KBM-7 (cell line): ENCODE measurements at regions not wholly inside any gene's neighbourhood (a gene's known extent, or its start where the extent isn't known, plus 50 kb on each side); places are given as distances from the start of the nearest gene placed in this dataset.
"Not testable (repeated sequence)": the region's sequence is repeated elsewhere in the genome, so short reads cannot be mapped to it uniquely, and the experiment has no call there.

Experiments
- DNase-seq: peaks from one replicate; pipeline ENCODE4 v3.0.0-alpha.2; 2015
- in situ Hi-C: fragments of 300-500 bp; cut with MboI; formaldehyde crosslinking; loops from 2 replicates; pipeline ENCODE4 v1.14.3; 2020; ENCODE audit warnings: low sequenced_read_pairs, low pct_unique_long_range_greater_than_20kb, mixed read lengths

DNA sequence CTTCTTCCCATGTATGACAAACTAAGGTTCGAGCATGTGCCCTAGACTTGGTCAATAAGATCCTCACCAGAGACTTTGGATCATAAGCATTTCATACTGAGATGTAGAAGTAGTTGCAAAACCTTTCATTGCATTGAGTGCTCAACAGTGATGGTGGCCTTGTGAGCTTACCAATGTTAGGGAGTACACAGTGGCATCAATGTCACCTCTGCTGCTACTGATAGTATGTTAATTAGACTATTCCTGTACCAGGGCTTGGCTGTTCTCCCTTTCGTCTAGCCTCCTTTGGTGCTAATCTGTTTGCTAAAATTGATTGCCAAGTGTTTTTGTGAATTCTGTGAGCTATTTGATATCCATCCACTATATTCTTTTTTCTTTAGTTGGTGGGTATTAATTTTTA, 264.5 kb upstream of the SEMA3C start:
- DNase-seq = no peak
- in situ Hi-C loops = no loop called here

DNA sequence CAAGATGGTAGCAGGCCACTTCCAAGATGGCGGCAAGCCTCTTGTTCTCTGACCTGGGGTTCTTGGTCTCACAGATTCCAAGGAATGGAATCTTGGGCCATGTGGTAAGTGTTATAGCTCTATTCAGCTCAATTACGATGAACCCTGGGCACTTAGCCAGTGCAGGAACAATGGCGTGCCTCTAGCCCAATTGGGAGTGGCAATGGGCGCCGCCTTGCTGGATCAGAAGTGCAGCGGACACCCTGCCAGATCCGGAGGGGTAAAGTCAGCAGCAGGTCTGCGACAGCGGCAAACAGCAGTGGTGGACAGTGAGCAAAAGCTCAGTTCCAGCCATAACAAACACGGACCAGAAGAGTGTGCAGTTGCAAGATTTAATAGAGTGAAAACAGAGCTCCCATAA, 263.2 kb upstream of the SEMA3C start:
- DNase-seq, in situ Hi-C loops: not testable (repeated sequence)

DNA sequence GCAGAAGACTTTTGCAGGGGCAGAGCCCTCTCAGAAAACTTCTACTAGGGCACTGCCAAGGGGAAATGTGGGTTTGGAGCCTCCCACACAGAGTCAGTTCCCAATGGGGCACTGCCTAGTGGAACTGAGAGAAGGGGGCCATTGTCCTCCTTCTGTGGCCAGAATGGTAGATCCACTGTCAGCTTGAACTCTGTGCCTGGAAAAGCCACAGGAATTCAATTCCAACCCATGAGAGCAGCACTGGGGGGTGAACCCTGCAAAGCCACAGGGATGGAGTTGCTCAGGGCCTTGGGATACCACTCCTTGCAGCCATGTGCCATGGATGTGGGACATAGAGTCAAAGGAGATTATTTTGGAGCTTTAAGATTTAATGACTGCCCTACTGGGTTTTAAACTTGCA, 262.2 kb upstream of the SEMA3C start:
- in situ Hi-C loops = no loop called here
- no peak for DNase-seq

DNA sequence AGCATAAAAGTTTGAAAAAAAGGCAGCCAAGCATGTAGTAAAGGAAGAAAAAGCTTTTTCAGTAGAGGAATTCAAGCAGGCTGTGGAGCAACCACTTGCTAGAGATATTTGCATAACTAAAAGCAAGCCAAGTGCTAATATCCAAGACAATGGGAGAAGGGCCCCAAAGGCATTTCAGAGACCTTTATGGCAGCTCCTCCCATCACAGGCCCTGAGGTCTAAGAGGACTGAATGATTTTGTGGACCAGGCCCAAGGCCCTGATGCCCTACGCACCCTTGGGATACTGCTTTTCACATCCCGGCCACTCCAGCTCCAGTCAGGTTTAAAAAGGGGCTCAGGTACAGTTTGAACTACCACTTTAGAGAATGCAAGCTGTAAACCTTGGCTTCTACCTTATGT, 261.7 kb upstream of the SEMA3C start:
- in situ Hi-C loops = no loop called here

DNA sequence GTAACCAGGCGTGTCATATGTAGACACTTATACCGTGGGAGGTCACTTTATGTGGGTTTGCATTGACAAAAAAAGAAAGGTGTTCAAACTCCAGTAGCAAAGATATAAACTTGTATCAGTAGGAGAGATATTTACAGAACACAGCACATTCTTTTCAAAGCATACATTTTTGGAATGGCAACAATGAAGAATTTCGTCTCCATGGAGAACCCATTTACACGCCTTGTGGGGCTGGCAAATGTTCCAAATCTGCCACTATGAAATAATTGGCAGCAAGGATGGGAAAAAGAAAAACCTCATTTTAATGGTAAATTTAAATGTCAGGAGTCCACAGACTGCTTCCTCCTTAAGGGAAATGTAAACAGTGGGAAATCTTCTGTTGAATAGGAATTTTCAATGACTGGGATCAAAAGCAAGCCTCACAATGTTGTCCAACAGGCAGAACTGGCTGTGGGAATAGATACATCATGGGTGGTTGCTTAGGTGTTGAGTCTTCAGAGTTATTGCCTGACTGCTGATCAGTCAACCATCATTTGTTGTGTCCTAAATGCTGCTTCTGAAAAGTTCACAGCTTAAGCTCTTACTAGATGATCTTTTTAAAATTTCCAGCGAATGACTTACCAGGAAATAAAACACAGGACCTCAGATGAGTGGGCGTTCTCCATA, 256.6 kb upstream of the SEMA3C start:
- in situ Hi-C loops = no loop called here
- DNase-seq = no peak

More for the DNA sequence above, 261.7 kb upstream of the SEMA3C start:
- DNase-seq = no peak

DNA sequence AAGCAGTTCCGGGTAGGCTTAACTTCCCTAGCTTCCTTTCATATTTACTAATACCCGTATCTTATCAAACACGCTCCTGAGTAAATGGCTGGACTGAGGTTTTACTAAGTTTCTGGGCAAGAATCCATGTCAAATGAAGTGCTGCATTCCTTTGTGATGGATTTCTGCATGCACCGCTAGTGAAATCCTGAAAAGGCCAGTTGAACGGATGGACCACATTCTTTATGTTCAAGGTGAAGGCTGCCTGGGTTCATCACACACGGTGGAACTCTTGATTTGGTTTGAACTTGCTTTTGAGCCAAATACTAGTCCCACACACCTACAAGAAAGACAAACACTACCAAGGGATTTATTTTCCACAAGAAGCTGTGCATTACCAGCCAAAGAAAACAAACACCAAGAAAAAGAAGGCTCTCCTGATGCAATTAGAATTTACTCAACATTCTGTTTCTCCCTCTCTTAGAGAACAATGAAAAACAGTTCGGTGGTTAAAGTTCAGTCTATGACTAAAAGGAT, 255.0 kb upstream of the SEMA3C start:
- DNase-seq = no peak
- in situ Hi-C loops = no loop called here

DNA sequence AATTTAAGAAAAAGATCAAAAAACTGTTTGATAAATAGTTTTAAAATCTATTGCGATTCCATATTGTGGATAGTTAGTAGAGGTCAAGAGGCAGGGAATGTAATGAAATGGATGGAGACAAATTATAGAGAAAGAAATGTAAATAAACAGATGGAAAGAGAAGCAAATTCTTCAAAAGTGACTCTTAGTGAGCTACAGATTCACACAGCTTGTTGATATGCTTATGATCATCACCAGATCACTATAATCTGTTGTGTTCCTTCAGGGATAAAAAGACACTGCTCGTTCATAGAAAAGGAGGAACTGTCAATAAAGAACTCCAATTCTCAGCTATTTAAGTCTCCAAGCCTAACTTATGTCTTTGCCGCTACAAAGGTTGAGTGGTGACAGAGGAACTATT, 251.4 kb upstream of the SEMA3C start:
- in situ Hi-C loops = no loop called here
- no peak for DNase-seq

DNA sequence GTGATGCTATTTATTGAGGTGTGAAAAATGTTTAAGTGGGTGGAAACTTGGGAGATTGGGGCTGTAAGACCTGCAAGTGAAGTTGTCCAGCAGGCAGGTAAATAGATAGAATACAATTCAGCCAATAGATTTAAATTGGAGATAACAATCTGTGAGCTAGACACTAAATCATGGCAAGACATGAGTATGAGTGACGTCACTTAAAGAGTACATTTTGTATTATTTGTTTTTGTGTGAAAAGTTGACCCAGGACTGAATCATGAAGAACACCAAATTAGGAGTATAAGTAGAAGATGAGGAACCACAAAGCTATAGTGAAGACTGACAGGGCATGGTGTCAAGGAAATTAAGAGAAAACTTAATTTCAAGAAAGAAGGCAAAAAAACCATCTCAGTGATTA, 249.1 kb upstream of the SEMA3C start:
- in situ Hi-C loops = no loop called here
- DNase-seq = no peak

DNA sequence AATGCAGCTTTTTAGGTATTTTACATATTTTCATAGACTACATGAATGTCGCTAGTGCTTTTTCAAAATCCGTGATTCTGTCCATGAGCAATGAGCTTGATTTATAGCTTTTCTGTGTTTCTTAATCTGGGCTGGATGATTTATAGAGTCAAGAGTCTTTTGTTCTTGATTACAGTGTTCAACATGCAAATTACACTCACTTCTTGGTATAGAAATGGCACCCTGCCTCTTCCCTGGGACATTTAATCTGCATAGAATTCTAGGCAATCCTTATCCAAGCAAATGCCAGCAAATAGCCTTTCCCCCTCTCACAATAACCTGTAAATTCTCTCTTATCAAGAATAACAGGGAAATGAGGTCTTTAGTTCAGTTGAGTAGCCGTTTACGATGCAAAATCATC, 246.2 kb upstream of the SEMA3C start:
- in situ Hi-C loops = no loop called here
- DNase-seq = no peak

DNA sequence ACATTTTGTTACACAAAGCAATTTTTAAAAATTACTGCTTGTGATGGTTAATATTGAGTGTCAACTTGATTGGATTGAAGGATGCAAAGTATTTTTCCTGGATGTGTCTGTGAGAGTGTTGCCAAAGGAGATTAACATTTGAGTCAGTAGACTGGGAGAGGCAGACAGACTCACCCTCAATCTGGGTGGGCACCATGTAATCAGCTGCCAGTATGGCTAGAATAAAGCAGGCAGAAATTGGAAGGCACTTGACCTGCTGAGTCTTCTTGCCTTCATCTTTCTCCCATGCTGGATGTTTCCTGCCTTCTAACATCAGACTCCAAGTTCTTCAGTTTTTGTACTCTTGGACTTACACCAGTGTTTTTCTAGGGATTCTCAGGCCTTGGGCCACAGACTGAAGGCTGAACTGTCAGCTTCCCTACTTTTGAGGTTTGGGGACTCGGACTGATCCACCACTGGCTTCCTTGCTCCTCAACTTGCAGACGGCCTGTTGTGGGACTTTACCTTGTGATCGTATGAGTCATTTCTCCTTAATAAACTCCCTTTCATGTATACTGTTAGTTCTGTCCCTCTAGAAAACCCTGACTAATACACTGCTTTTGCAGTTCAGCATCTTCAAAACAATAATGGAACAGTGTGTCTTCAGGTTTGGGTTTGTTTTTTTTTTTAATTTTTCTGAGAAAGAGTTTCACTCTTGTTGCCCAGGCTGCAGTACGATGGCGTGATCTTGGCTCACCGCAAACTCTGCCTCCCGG, 244.1 kb upstream of the SEMA3C start:
- no peak for DNase-seq
- in situ Hi-C loops = no loop called here

DNA sequence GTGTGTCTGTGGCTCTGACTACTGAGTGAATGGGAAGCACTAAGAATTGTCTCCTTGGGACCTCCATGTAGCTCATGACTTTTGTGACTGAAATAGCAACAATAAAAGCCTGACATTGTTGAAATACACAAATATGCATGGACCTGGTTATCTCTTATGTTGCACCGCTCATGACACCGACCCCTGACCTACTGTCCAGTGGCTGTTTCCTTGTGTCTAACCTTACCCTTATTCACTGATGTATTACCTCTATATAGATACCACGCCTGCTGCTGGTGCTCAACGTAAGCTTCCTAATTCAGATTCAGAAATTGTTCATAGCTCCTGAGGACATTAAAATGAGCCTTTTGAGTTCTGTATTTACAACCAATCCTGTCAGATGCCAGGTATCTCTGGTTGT, 243.4 kb upstream of the SEMA3C start:
- in situ Hi-C loops = no loop called here
- no peak for DNase-seq

DNA sequence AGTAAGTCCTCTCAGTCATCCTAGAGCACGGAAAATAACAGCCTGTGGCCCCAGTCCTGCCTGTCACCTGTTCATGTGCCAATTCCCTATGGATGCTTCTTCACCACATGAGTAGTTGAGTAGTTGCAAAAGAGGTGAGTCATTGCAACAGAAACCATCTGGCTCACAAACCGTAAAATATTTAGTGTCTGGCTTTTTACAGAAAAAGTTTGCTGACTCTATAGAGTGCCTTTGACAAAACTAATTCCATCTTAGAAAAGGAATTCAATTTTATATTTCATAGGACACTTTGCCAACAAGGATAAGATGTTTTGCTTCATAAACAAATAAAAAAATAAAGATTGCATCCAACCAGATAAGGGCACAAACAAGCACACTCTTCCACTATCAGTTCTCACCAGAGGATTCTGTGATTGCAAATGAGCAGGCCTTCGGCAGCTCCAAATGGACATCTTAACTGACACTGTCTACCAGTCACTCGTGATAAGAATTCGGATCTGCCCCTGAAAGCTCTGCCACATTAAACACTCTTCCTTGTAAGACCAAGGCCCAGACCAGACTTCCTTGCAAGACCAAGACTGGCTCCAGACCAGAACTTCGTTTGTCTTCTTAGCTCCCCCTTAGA, 242.7 kb upstream of the SEMA3C start:
- no peak for DNase-seq
- in situ Hi-C loops = no loop called here

DNA sequence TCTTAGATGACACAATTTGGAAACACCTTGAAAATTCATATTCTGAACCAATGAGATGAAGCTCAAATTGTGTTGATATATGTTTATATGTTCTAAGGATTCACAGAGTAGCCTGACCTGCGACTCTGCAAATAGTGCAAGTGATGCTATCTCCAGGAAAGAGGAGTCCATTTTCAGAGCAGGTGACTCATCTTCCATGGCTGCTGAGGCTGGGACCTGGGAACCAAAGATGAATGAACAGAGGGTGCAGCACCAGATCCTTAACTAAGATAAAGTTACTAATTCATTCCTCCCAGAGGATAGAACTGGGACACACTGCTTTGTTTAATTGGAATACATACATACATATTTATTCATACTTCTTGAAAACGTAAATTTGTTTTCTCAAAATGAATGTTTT, 240.6 kb upstream of the SEMA3C start:
- no peak for DNase-seq
- in situ Hi-C loops = no loop called here

DNA sequence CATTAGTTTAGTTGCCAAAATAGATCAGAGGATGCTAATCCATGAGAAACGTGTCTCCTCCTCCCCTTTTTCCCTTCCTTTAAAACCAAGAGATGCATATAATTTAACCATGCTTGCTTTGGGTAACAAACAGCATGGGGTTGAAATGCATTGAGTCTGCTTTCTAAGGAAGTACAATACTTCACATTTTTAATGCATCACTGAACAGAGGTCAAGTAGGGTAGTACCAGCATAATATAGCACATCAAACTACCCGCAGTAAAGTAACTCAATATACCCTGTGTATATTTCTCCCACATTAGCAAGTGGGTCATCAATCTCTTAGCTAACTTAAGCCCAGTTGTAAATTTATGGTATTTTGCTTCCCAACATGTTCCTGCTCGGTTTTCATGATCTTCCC, 239.3 kb upstream of the SEMA3C start:
- DNase-seq = no peak

DNA sequence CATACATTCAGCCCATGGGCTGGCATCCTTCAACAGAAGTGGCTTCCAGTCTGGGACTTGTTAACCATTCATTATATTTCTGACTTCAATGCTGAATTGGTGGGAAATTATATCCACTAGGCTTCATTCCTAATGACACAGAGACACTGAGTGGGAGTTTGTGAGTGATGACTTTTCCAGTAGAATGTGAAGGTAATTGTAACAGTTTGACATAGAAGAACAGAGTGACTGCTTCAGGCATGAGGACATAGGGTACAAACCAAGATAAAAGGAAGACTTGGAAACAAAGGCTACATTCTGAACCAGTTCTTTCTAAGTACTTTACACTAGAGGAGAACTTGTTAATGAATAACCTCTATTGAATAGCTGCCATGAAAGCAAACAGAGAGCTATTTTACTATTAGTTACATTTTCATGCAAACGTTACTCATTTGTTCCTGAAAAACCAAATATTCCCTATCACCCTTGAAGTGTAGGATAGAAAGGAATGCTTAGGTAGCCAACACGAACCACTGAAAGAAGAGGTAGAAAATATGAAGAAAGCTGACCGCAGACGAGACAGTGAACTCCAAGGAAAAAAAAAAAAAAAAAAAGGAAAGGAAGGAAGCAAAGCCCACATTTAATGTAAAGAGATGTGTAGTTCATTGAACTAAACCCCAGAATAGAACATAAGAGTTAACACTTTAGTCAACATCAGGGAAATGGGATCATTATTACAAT, 237.0 kb upstream of the SEMA3C start:
- DNase-seq = no peak
- in situ Hi-C loops = no loop called here

More for the DNA sequence above, 239.3 kb upstream of the SEMA3C start:
- in situ Hi-C loops = no loop called here

DNA sequence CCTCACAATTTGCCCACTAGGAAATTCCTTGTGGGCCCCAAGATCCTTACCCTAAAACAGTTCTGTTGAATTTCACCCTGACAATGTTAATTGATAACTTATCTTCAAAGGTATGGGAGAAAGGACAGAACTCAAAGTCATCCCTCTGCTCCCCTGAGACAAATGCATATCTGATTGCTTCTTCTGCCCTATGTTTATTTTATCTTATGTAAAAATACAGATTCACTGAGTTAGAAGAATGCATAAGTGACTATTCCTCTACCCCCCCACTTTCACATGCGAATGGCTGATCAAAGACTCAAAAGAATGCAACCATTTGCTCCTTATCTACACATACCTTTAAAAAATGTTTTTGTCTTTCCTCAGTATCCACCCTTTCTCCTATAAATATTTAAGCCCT, 235.7 kb upstream of the SEMA3C start:
- DNase-seq = no peak
- in situ Hi-C loops = no loop called here

DNA sequence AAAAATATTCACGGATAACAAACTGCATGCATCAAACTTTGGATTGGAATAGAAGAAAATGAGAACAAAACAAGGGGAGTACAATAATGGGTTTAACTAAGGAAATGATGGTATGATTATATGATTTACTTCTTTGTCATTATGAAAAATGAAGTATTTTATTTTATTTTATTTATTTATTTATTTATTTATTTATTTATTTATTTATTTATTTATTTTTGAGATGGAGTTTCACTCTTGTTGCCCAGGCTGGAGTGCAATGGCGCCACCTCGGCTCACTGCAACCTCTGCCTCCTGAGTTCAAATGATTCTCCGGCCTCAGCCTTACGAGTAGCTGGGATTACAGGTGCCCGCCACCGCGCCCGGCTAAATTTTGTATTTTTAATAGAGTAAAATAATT, 234.1 kb upstream of the SEMA3C start:
- DNase-seq, in situ Hi-C loops: not testable (repeated sequence)

DNA sequence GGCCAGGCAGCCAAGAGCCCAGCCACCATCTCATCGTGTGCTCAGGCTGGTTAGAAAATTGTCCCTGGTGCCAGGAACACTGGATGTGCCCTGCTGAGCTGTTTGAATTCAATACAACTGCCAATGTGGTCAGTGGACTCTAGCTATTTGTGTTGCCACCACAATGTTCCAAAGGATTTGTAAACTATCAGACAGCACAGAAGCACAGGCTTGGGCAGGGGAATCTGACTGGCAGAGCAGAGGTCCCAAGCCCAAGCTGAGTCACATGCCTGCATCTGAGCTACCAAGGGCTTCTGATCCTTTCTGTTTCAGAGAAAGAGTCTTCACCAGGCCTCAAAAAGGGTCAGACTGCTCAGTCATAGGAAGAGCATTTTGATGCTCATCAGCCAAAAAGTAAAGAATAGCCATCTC, 232.1 kb upstream of the SEMA3C start:
- in situ Hi-C loops = no loop called here
- no peak for DNase-seq

DNA sequence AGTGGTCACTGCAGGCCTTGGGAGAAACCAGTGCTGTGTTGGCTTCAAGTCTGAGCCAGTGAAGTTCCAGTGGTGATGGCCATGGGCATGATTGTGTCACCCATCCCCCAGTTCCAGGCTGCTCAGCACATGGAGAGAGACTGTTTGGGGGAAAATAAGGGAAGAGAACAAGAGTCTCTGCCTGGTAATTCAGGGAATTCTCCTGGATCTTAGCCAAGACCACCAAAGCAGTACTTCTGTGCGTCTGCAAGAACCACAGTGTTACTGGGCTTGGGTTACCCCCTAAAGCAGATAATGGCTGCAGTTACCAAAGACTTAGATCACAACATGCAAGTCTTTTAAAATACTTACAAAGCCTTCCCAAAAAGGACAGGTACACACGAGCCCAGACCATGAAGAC, 225.0 kb upstream of the SEMA3C start:
- DNase-seq = no peak
- in situ Hi-C loops = no loop called here
